K562 (cell line): ENCODE measurements at regions not wholly inside any gene's neighbourhood (a gene's known extent, or its start where the extent isn't known, plus 50 kb on each side); places are given as distances from the start of the nearest gene placed in this dataset.

Experiments
- ARID1B ChIP-seq: fragments of 450-650 bp; IDR thresholded peaks from 2 replicates; pipeline ENCODE4 v1.6.1; 2016; ENCODE audit warnings: antibody characterized with exemption, mild to moderate bottlenecking, inconsistent platforms
- ASH1L ChIP-seq: fragments of 450-650 bp; IDR thresholded peaks from 2 replicates; pipeline ENCODE4 v1.6.1; 2018; ENCODE audit warnings: borderline replicate concordance, mild to moderate bottlenecking, low read depth; ENCODE audit not compliant: partially characterized antibody
- EZH2 ChIP-seq: IDR thresholded peaks from 2 replicates; pipeline ENCODE4 v1.6.1; 2012; ENCODE audit warnings: low read depth, mild to moderate bottlenecking, inconsistent platforms, low read length, borderline replicate concordance
- HCFC1 ChIP-seq: IDR thresholded peaks from 2 replicates; pipeline ENCODE4 v1.6.1; 2012; ENCODE audit warnings: low read depth, low read length, improper control_type of control experiment
- KLF16 ChIP-seq: IDR thresholded peaks from 2 replicates; pipeline ENCODE4 v1.6.1; 2016; ENCODE audit warnings: antibody characterized with exemption
- LEF1 ChIP-seq: fragments of 450-650 bp; IDR thresholded peaks from 2 replicates; pipeline ENCODE4 v1.6.1; 2016; ENCODE audit warnings: mild to moderate bottlenecking
- NBN ChIP-seq: fragments of 450-650 bp; IDR thresholded peaks from 2 replicates; pipeline ENCODE4 v1.6.1; 2016; ENCODE audit warnings: low read depth, mild to moderate bottlenecking
- NCOR1 ChIP-seq: fragments of 450-650 bp; IDR thresholded peaks from 2 replicates; pipeline ENCODE4 v1.6.1; 2016; ENCODE audit warnings: mild to moderate bottlenecking, moderate library complexity
- NFIC ChIP-seq: fragments of 450-650 bp; IDR thresholded peaks from 2 replicates; pipeline ENCODE4 v1.6.1; 2017; ENCODE audit warnings: mild to moderate bottlenecking, inconsistent platforms
- NRF1 ChIP-seq, 2 experiments: fragments of 450-650 bp; IDR thresholded peaks in 1 of 2; conservative IDR thresholded peaks in 1 of 2; 2 replicates each; pipeline ENCODE4 v1.6.1; 2014; ENCODE audit warnings: mild to moderate bottlenecking in 2 of 2
- PHF21A ChIP-seq: fragments of 450-650 bp; IDR thresholded peaks from 2 replicates; pipeline ENCODE4 v1.6.1; 2017; ENCODE audit warnings: low read depth, borderline replicate concordance
- POLR2B ChIP-seq: fragments of 450-650 bp; IDR thresholded peaks from 2 replicates; pipeline ENCODE4 v1.6.1; 2018; ENCODE audit warnings: low read depth; ENCODE audit not compliant: partially characterized antibody
- POLR3G ChIP-seq: IDR thresholded peaks from 2 replicates; pipeline ENCODE4 v1.6.1; 2011; ENCODE audit not compliant: insufficient read length, insufficient replicate concordance; ENCODE audit errors: extremely low read depth
- PRMT5 ChIP-seq: sonication (generic); formaldehyde crosslinking; IDR thresholded peaks from 2 replicates; pipeline ENCODE4 v1.5.0; 2020; ENCODE audit warnings: missing genetic modification reagents
- PTBP1 ChIP-seq: fragments of 200-400 bp; formaldehyde crosslinking; IDR thresholded peaks from 2 replicates; pipeline ENCODE4 v1.6.1; 2017; ENCODE audit warnings: low read depth, low read length
- RCOR1 ChIP-seq, 2 experiments: IDR thresholded peaks; 2 replicates each; pipeline ENCODE4 v1.6.1; 2012; ENCODE audit warnings: low read depth in 2 of 2, low read length in 2 of 2, borderline replicate concordance in 1 of 2, improper control_type of control experiment in 1 of 2
- SMARCA4 ChIP-seq: fragments of 450-650 bp; IDR thresholded peaks from 2 replicates; pipeline ENCODE4 v1.6.1; 2016
- SP1 ChIP-seq: sonication (generic); formaldehyde crosslinking; IDR thresholded peaks from 2 replicates; pipeline ENCODE4 v1.8.1; 2022; ENCODE audit warnings: mild to moderate bottlenecking, missing genetic modification reagents
- SRSF9 ChIP-seq: fragments of 200-400 bp; formaldehyde crosslinking; IDR thresholded peaks from 2 replicates; pipeline ENCODE4 v1.6.1; 2017; ENCODE audit warnings: low read depth, low read length, borderline replicate concordance
- ZFP30 ChIP-seq: fragments of 250-450 bp; sonication (Bioruptor Pico); IDR thresholded peaks from 2 replicates; pipeline ENCODE4 v1.8.0; 2022; ENCODE audit warnings: moderate library complexity, mild to moderate bottlenecking, inconsistent platforms, borderline replicate concordance
- ZNF184 ChIP-seq: sonication (generic); formaldehyde crosslinking; IDR thresholded peaks from 2 replicates; pipeline ENCODE4 v1.5.0; 2020; ENCODE audit warnings: missing genetic modification reagents
- ZNF24 ChIP-seq: fragments of 450-650 bp; IDR thresholded peaks from 2 replicates; pipeline ENCODE4 v1.6.1; 2016
- ZNF263 ChIP-seq: sonication (generic); formaldehyde crosslinking; IDR thresholded peaks from 2 replicates; pipeline ENCODE4 v1.8.0; 2022; ENCODE audit warnings: mild to moderate bottlenecking, missing genetic modification reagents, borderline replicate concordance
- ZNF551 ChIP-seq: fragments of 250-450 bp; sonication (Bioruptor Pico); IDR thresholded peaks from 2 replicates; pipeline ENCODE4 v1.5.0; 2021; ENCODE audit warnings: mild to moderate bottlenecking, moderate library complexity
- ZNF583 ChIP-seq: fragments of 250-450 bp; sonication (Bioruptor Pico); IDR thresholded peaks from 2 replicates; pipeline ENCODE4 v1.4.0; 2020
- ZNF717 ChIP-seq: fragments of 250-450 bp; sonication (Bioruptor Pico); IDR thresholded peaks from 2 replicates; pipeline ENCODE4 v1.5.0; 2021
- TF ChIP-seq, protein P1 (sequence below): sonication (generic); formaldehyde crosslinking; IDR thresholded peaks from 2 replicates; pipeline ENCODE4 v1.8.1; 2023; ENCODE audit warnings: mild to moderate bottlenecking, missing genetic modification reagents
- TF ChIP-seq, protein P2 (sequence below): fragments of 450-650 bp; IDR thresholded peaks from 2 replicates; pipeline ENCODE4 v1.6.1; 2016; ENCODE audit warnings: missing biosample characterization, missing genetic modification characterization
- TF ChIP-seq, protein P3 (sequence below): fragments of 250-450 bp; sonication (Bioruptor Pico); IDR thresholded peaks from 2 replicates; pipeline ENCODE4 v1.4.0; 2020; ENCODE audit warnings: mild to moderate bottlenecking
- TF ChIP-seq, protein P4 (sequence below): fragments of 450-650 bp; formaldehyde crosslinking; IDR thresholded peaks from 2 replicates; pipeline ENCODE4 v1.4.0; 2022; ENCODE audit warnings: mild to moderate bottlenecking, moderate library complexity

DNA sequence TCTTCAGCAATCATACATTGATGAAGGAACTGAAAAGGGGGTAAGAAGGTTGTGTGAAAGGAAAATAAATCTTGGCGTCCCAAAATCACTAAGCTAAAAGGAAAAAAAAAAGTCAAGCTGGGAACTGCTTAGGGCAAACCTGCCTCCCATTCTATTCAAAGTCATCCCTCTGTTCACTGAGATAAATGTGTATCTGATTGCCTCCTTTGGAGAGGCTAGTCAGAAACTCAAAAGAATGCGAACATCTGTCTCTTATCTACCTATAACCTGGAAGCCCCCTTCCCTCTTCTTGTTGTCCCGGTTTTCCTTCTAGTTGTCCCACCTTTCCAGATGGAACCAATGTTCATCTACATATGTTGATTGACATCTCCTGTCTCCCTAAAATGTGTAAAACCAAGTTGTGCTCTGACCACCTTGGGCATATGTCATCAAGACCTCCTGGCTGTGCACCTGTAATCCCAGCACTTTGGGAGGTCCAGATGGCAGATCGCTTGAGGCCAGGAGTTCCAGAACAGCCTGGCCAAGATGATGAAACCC, 53.1 kb downstream of the RESF1 start (continued):
- TF ChIP-seq, protein P1, sequence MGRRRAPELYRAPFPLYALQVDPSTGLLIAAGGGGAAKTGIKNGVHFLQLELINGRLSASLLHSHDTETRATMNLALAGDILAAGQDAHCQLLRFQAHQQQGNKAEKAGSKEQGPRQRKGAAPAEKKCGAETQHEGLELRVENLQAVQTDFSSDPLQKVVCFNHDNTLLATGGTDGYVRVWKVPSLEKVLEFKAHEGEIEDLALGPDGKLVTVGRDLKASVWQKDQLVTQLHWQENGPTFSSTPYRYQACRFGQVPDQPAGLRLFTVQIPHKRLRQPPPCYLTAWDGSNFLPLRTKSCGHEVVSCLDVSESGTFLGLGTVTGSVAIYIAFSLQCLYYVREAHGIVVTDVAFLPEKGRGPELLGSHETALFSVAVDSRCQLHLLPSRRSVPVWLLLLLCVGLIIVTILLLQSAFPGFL: no peak
- TF ChIP-seq LEF1 (no peak), NCOR1 (peak; percentile 36; the same call in 1 of the 2 replicates), SRSF9 (no peak), POLR2B (no peak), ZNF717 (CRISPR knock-in tag) (no peak), ARID1B (peak; percentile 80), HCFC1 (no peak), ZNF583 (CRISPR knock-in tag) (no peak), SP1 (CRISPR knock-in tag) (no peak), SMARCA4 (peak; percentile 44; the same call in 1 of the 2 replicates), ZNF263 (CRISPR knock-in tag) (no peak), PHF21A (no peak), ZNF184 (CRISPR knock-in tag) (no peak), NBN (no peak), EZH2 (no peak), ZNF24 (no peak), ZNF551 (CRISPR knock-in tag) (no peak), NRF1 (conservative IDR thresholded peaks at IDR 0.05 in 1 of 2, IDR thresholded peaks at IDR 0.05 in 1 of 2) (no peak), PTBP1 (no peak), RCOR1 (IDR thresholded peaks at IDR 0.05; ENCODE audit: borderline replicate concordance in 1 of 2, low read depth in 2 of 2, low read length in 2 of 2) (peak in 1 of 2 experiments; percentile 25; a peak in 1 of 4 replicates), PRMT5 (no peak), NFIC (0 out of 2 replicates have a peak, but pooled peaks have one; percentile 12), KLF16 (no peak), POLR3G (no peak), ASH1L (no peak), ZFP30 (no peak)
- TF ChIP-seq, protein P2, sequence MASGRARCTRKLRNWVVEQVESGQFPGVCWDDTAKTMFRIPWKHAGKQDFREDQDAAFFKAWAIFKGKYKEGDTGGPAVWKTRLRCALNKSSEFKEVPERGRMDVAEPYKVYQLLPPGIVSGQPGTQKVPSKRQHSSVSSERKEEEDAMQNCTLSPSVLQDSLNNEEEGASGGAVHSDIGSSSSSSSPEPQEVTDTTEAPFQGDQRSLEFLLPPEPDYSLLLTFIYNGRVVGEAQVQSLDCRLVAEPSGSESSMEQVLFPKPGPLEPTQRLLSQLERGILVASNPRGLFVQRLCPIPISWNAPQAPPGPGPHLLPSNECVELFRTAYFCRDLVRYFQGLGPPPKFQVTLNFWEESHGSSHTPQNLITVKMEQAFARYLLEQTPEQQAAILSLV (tag): no peak
- TF ChIP-seq, protein P3, sequence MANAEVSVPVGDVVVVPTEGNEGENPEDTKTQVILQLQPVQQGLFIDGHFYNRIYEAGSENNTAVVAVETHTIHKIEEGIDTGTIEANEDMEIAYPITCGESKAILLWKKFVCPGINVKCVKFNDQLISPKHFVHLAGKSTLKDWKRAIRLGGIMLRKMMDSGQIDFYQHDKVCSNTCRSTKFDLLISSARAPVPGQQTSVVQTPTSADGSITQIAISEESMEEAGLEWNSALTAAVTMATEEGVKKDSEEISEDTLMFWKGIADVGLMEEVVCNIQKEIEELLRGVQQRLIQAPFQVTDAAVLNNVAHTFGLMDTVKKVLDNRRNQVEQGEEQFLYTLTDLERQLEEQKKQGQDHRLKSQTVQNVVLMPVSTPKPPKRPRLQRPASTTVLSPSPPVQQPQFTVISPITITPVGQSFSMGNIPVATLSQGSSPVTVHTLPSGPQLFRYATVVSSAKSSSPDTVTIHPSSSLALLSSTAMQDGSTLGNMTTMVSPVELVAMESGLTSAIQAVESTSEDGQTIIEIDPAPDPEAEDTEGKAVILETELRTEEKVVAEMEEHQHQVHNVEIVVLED (CRISPR knock-in tag): no peak
- TF ChIP-seq, protein P4, sequence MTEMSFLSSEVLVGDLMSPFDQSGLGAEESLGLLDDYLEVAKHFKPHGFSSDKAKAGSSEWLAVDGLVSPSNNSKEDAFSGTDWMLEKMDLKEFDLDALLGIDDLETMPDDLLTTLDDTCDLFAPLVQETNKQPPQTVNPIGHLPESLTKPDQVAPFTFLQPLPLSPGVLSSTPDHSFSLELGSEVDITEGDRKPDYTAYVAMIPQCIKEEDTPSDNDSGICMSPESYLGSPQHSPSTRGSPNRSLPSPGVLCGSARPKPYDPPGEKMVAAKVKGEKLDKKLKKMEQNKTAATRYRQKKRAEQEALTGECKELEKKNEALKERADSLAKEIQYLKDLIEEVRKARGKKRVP: no peak
